A549 (cell line): ENCODE measurements at regions not wholly inside any gene's neighbourhood (a gene's known extent, or its start where the extent isn't known, plus 50 kb on each side); places are given as distances from the start of the nearest gene placed in this dataset.

Experiments used
- ATAC-seq, 2 experiments: fragments of 200-7000 bp in 1 of 2; fragments of >200 bp in 1 of 2; cut with Nextera tagmentation in 1 of 2; cut with Tn5 transposase in 1 of 2; 3 replicates each; pipeline versions ENCODE4 v1.8.0 to v1.9.1; 2018 to 2020; ENCODE audit warnings: mild to moderate bottlenecking in 1 of 2, moderate library complexity in 1 of 2
- CTCF ChIA-PET: fragments of 300-600 bp; sonication (Branson Sonifier 250); formaldehyde crosslinking; extraction: SDS; loops from one replicate; lab custom pipeline; 2021; ENCODE audit warnings: antibody characterized with exemption, inconsistent platforms; lab: Yijun Ruan, JAX
- POLR2A ChIA-PET: fragments of 350-600 bp; formaldehyde crosslinking; extraction: SDS; loops from one replicate; lab custom pipeline; 2021; ENCODE audit warnings: antibody characterized with exemption, inconsistent platforms; lab: Yijun Ruan, JAX
- DNase-seq, 2 experiments: peaks; one replicate each; pipeline versions ENCODE4 v3.0.0 to v3.0.0-alpha.2; 2011 to 2016; ENCODE audit warnings: low read depth in 1 of 2, low spot score in 1 of 2
- FAIRE-seq: peaks from 2 replicates; lab custom pipeline; 2011; peaks lifted over from hg19 to GRCh38; lab: Jason Lieb, UNC
- H3K27ac ChIP-seq, 2 experiments: fragments of >200 bp; sonication (Bioruptor Twin); formaldehyde crosslinking; 3 replicates each; pipeline ENCODE4 v1.5.1; 2016 to 2017
- H3K4me1 ChIP-seq: fragments of >200 bp; sonication (Bioruptor Twin); formaldehyde crosslinking; 3 replicates; pipeline ENCODE4 v1.6.1; 2016
- H3K4me2 ChIP-seq: fragments of >200 bp; sonication (Bioruptor Twin); formaldehyde crosslinking; 3 replicates; pipeline ENCODE4 v1.6.1; 2016
- H3K4me3 ChIP-seq: fragments of >200 bp; sonication (Bioruptor Twin); formaldehyde crosslinking; 3 replicates; pipeline ENCODE4 v1.5.1; 2016
- H3K9me3 ChIP-seq: fragments of >200 bp; sonication (Bioruptor Twin); formaldehyde crosslinking; 3 replicates; pipeline ENCODE4 v1.6.1; 2016
- CBX2 ChIP-seq: fragments of 200-600 bp; sonication (generic); IDR thresholded peaks from 2 replicates; pipeline ENCODE4 v1.6.1; 2016; ENCODE audit warnings: low read depth, mild to moderate bottlenecking, borderline replicate concordance
- CEBPB ChIP-seq, 2 experiments: fragments of >200 bp in 1 of 2; sonication (Bioruptor Twin) in 1 of 2; formaldehyde crosslinking in 1 of 2; IDR thresholded peaks; 2 replicates each; pipeline ENCODE4 v1.6.1; 2012 to 2016
- CHD2 ChIP-seq: fragments of 150-350 bp; IDR thresholded peaks from 2 replicates; pipeline ENCODE4 v1.6.1; 2014; ENCODE audit warnings: low read length; ENCODE audit not compliant: partially characterized antibody
- EHMT2 ChIP-seq: fragments of 200-600 bp; sonication (generic); IDR thresholded peaks from 2 replicates; pipeline ENCODE4 v1.6.1; 2016; ENCODE audit warnings: antibody characterized with exemption, low read depth, mild to moderate bottlenecking, moderate library complexity
- HOXB13 ChIP-seq: fragments of 250-450 bp; sonication (Bioruptor Pico); IDR thresholded peaks from 2 replicates; pipeline ENCODE4 v1.5.0; 2020; ENCODE audit warnings: low read depth, mild to moderate bottlenecking, moderate library complexity
- KDM1A ChIP-seq: fragments of 200-600 bp; sonication (generic); IDR thresholded peaks from 2 replicates; pipeline ENCODE4 v1.6.1; 2016; ENCODE audit warnings: low read depth, mild to moderate bottlenecking
- KDM5A ChIP-seq: fragments of 200-600 bp; sonication (generic); IDR thresholded peaks from 2 replicates; pipeline ENCODE4 v1.6.1; 2016; ENCODE audit warnings: antibody characterized with exemption, mild to moderate bottlenecking
- MAFK ChIP-seq: fragments of 450-650 bp; IDR thresholded peaks from 2 replicates; pipeline ENCODE4 v1.6.1; 2014; ENCODE audit not compliant: partially characterized antibody
- NFE2L2 ChIP-seq: fragments of 150-350 bp; conservative IDR thresholded peaks from 2 replicates; pipeline ENCODE4 v1.6.1; 2014; ENCODE audit warnings: low read length
- NR3C1 ChIP-seq: fragments of >200 bp; sonication (Bioruptor Twin); formaldehyde crosslinking; IDR thresholded peaks from 3 replicates; pipeline ENCODE4 v1.6.1; 2017
- PHF8 ChIP-seq: fragments of 200-600 bp; sonication (generic); IDR thresholded peaks from 2 replicates; pipeline ENCODE4 v1.6.1; 2016; ENCODE audit warnings: low read depth, mild to moderate bottlenecking, antibody characterized with exemption, moderate library complexity, borderline replicate concordance
- POLR2A ChIP-seq: IDR thresholded peaks from 2 replicates; pipeline ENCODE4 v1.6.1; 2012; ENCODE audit warnings: mild to moderate bottlenecking, low read length
- RARB ChIP-seq: fragments of 250-450 bp; sonication (Bioruptor Pico); IDR thresholded peaks from 2 replicates; pipeline ENCODE4 v1.8.0; 2021; ENCODE audit warnings: mild to moderate bottlenecking, moderate library complexity
- RNF2 ChIP-seq: fragments of 200-600 bp; sonication (generic); IDR thresholded peaks from 2 replicates; pipeline ENCODE4 v1.6.1; 2016; ENCODE audit warnings: low read depth, mild to moderate bottlenecking, antibody characterized with exemption, moderate library complexity, borderline replicate concordance
- SMC3 ChIP-seq: fragments of >200 bp; sonication (Bioruptor Twin); formaldehyde crosslinking; IDR thresholded peaks from 3 replicates; pipeline ENCODE4 v1.6.1; 2018; ENCODE audit warnings: inconsistent platforms
- SREBF2 ChIP-seq: fragments of 450-650 bp; IDR thresholded peaks from 2 replicates; pipeline ENCODE4 v1.6.1; 2014; ENCODE audit warnings: mild to moderate bottlenecking, moderate library complexity
- WGBS: methylation state at CpG from one replicate; pipeline ENCODE4 v1.1.6; 2017; ENCODE audit errors: missing lambda C conversion rate; 5-methylcytosine and 5-hydroxymethylcytosine counted together
- TF ChIP-seq, protein P1 (sequence below): fragments of 250-450 bp; sonication (Bioruptor Pico); IDR thresholded peaks from 2 replicates; pipeline ENCODE4 v1.5.0; 2021; ENCODE audit warnings: mild to moderate bottlenecking, moderate library complexity, borderline replicate concordance
- TF ChIP-seq, protein P2 (sequence below): IDR thresholded peaks from 2 replicates; pipeline ENCODE4 v1.6.1; 2012; ENCODE audit warnings: low read depth, borderline replicate concordance
- TF ChIP-seq, protein P3 (sequence below): fragments of 250-450 bp; sonication (Bioruptor Pico); IDR thresholded peaks from 2 replicates; pipeline ENCODE4 v1.5.0; 2020; ENCODE audit warnings: low read depth, mild to moderate bottlenecking, moderate library complexity
- TF ChIP-seq, protein P4 (sequence below): fragments of >200 bp; sonication (Bioruptor Twin); formaldehyde crosslinking; IDR thresholded peaks from 3 replicates; pipeline ENCODE4 v1.6.1; 2016
- TF ChIP-seq, protein P5 (sequence below): IDR thresholded peaks from 2 replicates; pipeline ENCODE4 v1.6.1; 2012

DNA sequence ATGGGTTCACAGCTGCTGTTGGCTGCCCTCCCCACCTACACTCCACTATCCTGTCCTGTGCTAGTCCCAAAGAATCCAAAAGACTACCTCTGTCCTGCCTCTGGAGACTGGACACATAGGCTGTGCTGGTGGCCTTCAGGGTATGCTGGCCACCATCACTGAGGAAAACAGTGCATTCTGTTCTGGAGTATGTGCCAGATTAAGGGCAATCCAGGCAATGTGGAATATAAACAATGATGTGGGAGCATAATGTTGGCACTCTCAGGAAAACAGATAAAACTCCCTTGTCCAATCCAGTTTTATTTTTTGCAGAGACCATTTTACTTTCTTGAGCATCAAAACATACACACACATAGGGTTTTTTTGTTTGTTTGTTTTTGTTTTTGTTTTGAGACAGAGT lies 94.3 kb downstream of the GLUL start:
- FAIRE-seq = no peak
- TF ChIP-seq KDM5A (no peak), RARB (CRISPR knock-in tag) (no peak), POLR2A (no peak), CHD2 (no peak), SMC3 (no peak), NFE2L2 (no peak), NR3C1 (no peak), HOXB13 (no peak)
- TF ChIP-seq, protein P1, sequence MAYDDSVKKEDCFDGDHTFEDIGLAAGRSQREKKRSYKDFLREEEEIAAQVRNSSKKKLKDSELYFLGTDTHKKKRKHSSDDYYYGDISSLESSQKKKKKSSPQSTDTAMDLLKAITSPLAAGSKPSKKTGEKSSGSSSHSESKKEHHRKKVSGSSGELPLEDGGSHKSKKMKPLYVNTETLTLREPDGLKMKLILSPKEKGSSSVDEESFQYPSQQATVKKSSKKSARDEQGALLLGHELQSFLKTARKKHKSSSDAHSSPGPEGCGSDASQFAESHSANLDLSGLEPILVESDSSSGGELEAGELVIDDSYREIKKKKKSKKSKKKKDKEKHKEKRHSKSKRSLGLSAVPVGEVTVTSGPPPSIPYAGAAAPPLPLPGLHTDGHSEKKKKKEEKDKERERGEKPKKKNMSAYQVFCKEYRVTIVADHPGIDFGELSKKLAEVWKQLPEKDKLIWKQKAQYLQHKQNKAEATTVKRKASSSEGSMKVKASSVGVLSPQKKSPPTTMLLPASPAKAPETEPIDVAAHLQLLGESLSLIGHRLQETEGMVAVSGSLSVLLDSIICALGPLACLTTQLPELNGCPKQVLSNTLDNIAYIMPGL (CRISPR knock-in tag) = no peak
- ATAC-seq = no peak
- Histone ChIP-seq H3K4me1 (no peaks in the 10 kb centered on the region), H3K27ac (no peak overlapping the region), H3K4me2 (no peak overlapping the region), H3K9me3 (no peaks in the 10 kb centered on the region), H3K4me3 (no peak overlapping the region)
- DNase-seq = no peak
- POLR2A ChIA-PET = no interaction called here
- CTCF ChIA-PET = no interaction called here

DNA sequence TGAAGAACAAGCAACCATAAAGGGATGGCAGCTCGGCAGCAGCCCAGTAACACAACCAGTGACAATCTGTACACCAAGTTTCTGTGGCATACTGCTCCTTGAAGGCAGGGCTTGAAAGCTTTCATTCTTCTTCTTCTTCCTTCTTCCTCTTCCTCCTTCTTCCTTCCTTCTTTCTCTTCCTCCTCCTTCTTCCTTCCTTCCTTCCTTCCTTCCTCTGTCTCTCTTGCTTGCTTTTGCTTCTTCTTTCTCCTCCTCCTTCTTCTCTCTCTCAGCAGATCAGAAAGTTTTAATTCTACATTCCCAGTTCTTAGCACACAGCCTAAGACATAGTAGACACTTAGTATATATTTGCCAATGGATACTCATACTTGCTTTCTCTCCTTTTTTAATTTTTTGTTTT lies 95.9 kb downstream of the GLUL start:
- ChIA-PET POLR2A (no interaction called here), CTCF (no interaction called here)
- Histone ChIP-seq H3K9me3 (no peaks in the 10 kb centered on the region), H3K27ac (no peak overlapping the region), H3K4me2 (no peak overlapping the region), H3K4me3 (no peak overlapping the region), H3K4me1 (peaks cover 11% of the 10 kb centered on the region; the same call in 1 of the 3 replicates)
- WGBS = 17% methylated on average over 1 of the region's 1 CpG
- no peak for FAIRE-seq
- DNase-seq = no peak
- ATAC-seq = no peak
- TF ChIP-seq NR3C1 (no peak), PHF8 (no peak), KDM5A (no peak), CEBPB (IDR thresholded peaks at IDR 0.05) (no peak), CBX2 (no peak), KDM1A (no peak), SREBF2 (no peak), MAFK (no peak), EHMT2 (no peak), RNF2 (no peak)
- TF ChIP-seq, protein P2, sequence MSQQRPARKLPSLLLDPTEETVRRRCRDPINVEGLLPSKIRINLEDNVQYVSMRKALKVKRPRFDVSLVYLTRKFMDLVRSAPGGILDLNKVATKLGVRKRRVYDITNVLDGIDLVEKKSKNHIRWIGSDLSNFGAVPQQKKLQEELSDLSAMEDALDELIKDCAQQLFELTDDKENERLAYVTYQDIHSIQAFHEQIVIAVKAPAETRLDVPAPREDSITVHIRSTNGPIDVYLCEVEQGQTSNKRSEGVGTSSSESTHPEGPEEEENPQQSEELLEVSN = no peak
- TF ChIP-seq, protein P1 (CRISPR knock-in tag) = no peak
- TF ChIP-seq, protein P3, sequence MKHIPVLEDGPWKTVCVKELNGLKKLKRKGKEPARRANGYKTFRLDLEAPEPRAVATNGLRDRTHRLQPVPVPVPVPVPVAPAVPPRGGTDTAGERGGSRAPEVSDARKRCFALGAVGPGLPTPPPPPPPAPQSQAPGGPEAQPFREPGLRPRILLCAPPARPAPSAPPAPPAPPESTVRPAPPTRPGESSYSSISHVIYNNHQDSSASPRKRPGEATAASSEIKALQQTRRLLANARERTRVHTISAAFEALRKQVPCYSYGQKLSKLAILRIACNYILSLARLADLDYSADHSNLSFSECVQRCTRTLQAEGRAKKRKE (CRISPR knock-in tag) = no peak
- TF ChIP-seq, protein P4, sequence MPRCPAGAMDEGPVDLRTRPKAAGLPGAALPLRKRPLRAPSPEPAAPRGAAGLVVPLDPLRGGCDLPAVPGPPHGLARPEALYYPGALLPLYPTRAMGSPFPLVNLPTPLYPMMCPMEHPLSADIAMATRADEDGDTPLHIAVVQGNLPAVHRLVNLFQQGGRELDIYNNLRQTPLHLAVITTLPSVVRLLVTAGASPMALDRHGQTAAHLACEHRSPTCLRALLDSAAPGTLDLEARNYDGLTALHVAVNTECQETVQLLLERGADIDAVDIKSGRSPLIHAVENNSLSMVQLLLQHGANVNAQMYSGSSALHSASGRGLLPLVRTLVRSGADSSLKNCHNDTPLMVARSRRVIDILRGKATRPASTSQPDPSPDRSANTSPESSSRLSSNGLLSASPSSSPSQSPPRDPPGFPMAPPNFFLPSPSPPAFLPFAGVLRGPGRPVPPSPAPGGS = no peak
- TF ChIP-seq, protein P5, sequence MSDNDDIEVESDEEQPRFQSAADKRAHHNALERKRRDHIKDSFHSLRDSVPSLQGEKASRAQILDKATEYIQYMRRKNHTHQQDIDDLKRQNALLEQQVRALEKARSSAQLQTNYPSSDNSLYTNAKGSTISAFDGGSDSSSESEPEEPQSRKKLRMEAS = no peak
